T1000 (cell line): ENCODE measurements at regions not wholly inside any gene's neighbourhood (a gene's known extent, or its start where the extent isn't known, plus 50 kb on each side); places are given as distances from the start of the nearest gene placed in this dataset.

Experiments
- DNase-seq: peaks from one replicate; lab custom pipeline; 2025; ENCODE audit warnings: mixed read lengths; lab: John Stamatoyannopoulos, UW

GRCh38 chr22:45096256-45096907 lies 67.3 kb upstream of the NUP50 start:
- DNase-seq = peak; percentile 42

DNA sequence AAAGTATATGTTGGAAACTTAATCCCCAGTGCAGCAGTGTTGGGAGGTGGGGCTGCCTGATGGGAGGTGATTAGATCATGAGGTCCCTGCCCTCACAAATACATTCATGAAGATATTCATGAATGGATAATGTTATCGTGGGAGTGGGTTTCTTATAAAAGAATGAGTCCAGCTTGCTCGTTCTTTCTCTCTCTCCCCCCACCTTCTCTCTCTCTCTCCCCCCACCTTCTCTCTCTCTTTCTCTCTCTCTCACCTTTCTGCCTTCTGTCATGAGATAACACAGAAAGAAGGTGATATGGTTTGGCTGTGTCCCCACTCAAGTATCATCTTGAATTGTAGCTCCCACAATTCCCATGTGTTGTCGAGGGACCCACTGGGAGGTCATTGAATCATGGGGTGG lies 66.7 kb upstream of the NUP50 start:
- DNase-seq = no peak

GRCh38 chr22:45098056-45098455 lies 65.7 kb upstream of the NUP50 start:
- no peak for DNase-seq

- DNase-seq = no peak
Observed at GRCh38 chr22:45099961-45100360, 63.8 kb upstream of the NUP50 start.

DNA sequence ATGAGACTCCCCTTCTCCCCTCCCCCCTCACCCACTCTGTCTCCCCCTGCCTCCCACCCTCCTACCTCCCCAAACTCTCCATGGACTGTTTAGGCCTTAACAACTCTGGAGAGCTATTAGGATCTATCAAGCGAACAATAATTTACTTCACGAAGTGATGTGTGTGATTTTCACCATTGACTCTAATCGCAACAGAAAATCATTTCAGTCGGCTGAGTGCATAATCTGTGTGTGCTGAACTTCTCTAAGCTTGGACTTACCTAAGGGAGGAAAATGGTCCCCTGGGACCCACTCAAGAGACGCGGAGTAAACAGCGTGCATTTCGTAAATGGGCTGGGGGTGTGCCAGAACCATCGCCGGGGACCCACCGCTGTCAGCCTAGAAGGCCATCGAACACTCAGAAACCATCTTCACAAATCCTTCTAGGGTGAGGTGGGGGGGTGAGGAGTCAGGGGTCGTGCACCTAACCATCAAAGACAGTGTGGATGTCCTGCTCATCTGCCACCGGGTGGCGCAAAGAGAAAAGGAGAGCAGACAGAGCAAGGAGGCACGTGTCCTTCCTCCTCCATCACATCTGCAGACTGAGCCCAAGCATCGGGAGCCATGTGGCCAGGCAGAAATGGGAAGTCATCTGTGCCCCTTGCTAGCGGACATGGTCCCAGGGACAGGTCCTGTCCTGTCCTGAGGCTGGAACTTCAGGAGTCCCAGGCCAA lies 62.1 kb upstream of the NUP50 start:
- no peak for DNase-seq

DNA sequence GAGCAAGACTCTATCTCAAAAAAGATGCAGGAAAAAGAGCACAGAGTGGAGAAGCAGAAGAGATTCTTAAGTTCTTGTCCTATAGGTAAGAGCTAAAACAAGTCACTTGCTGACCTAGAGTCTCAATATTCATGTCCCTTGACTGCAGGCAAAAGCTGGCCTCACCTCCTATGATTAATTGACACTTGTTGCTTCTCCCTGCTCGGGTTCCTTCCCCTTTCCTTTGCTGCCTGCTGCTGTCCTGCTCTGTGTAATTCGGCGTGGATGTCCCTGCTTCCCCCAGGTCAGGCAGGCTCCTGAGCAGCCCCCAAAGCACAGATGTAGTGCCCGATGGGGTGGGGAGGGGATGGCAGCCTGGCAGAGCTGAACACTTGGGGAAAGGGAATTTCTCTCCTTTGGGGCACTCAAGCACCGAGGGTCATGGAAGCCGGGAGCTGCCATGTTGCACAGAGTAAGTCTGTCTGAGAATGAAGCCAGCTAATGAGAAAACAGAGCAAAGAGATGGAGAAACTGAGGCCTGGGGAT lies 60.8 kb upstream of the NUP50 start:
- no peak for DNase-seq

GRCh38 chr22:45103756-45104155 lies 60.0 kb upstream of the NUP50 start:
- DNase-seq = no peak

DNA sequence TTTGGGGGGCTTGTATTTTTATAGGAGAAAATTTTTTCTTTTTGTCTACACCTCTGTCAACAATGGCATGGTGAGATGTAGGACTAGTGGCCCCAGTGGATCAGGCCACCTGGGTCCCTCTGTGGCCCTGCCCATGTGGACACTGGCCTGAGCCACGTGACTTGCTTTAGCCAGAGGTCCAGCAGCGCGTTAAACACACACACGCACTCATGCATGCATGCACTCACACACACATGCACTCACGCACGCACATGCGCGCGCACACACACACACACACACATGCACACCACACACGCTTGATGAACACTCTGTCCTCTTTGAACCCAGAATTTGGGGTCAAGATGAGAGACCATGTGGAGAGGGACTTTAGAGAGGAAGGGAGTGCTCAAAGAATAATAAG lies 59.4 kb upstream of the NUP50 start:
- DNase-seq = no peak

- DNase-seq = no peak
Observed at GRCh38 chr22:45105281-45105702, 58.4 kb upstream of the NUP50 start.

DNA sequence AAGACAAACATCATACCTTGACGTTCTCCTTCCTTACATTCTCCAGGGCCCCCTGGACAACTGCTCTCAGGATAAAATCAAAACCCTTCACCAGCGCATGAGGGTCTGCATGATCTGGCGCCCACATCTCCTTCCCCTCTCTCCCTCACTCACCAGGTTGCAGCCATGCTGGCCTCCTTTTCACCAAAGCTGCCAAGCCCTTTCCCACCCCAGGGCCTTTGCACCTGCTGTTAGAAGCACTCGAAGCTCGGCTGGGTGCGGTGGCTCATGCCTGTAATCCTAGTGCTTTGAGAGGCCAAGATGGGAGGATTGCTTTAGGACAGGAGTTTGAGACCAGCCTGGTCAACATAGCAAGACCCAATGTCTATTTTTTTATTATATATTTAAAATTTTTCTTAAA lies 56.1 kb upstream of the NUP50 start:
- DNase-seq = no peak

GRCh38 chr22:45112136-45112879 lies 51.4 kb upstream of the NUP50 start:
- no peak for DNase-seq
